Adrenal gland (tissue), 5 donors: ENCODE measurements at regions not wholly inside any gene's neighbourhood (a gene's known extent, or its start where the extent isn't known, plus 50 kb on each side); places are given as distances from the start of the nearest gene placed in this dataset.

ENCODE experiments used
- CTCF ChIP-seq, 6 experiments: fragments of 450-650 bp in 4 of 6; fragments of 200-600 bp in 2 of 6; sonication (generic) in 1 of 6; IDR thresholded peaks; 1 replicate in 5 of 6; 2 replicates in 1 of 6; pipeline versions ENCODE4 v1.5.1 to v1.8.0; 2016 to 2021; ENCODE audit warnings: antibody characterized with exemption in 6 of 6, mild to moderate bottlenecking in 2 of 6, moderate library complexity in 1 of 6
- POLR2A ChIP-seq, 2 donors: fragments of 450-650 bp; IDR thresholded peaks; one replicate each; pipeline ENCODE4 v1.6.1; 2017; ENCODE audit warnings: antibody characterized with exemption in 2 of 2, mild to moderate bottlenecking in 2 of 2, moderate library complexity in 1 of 2
- donor health status: DM: no; HTN: no; CAD: no.

- no peak for TF ChIP-seq CTCF (IDR thresholded peaks at IDR 0.05)
- no peak for TF ChIP-seq POLR2A (IDR thresholded peaks at IDR 0.05)
Observed at GRCh38 chr6:47103931-47104330, 61.8 kb upstream of the ADGRF1 start.
